Body of pancreas (tissue), 4 donors: ENCODE measurements at regions not wholly inside any gene's neighbourhood (a gene's known extent, or its start where the extent isn't known, plus 50 kb on each side); places are given as distances from the start of the nearest gene placed in this dataset.

Source experiments
- CTCF ChIP-seq, 7 experiments: fragments of 450-650 bp in 4 of 7; fragments of 200-600 bp in 3 of 7; sonication (generic) in 3 of 7; IDR thresholded peaks; one replicate each; pipeline ENCODE4 v1.5.1; 2016 to 2019; ENCODE audit warnings: antibody characterized with exemption in 7 of 7
- POLR2A ChIP-seq, 3 donors: fragments of 450-650 bp; IDR thresholded peaks; one replicate each; pipeline ENCODE4 v1.6.1; 2016; ENCODE audit warnings: antibody characterized with exemption in 3 of 3, mild to moderate bottlenecking in 2 of 3

GRCh38 chr13:84641491-84641890 is 759.2 kb upstream of the SLITRK1 start:
- TF ChIP-seq CTCF (IDR thresholded peaks at IDR 0.05): no peak
- TF ChIP-seq POLR2A (IDR thresholded peaks at IDR 0.05): no peak
